ENCODE measurements at regions not wholly inside any gene's neighbourhood (a gene's known extent, or its start where the extent isn't known, plus 50 kb on each side); places are given as distances from the start of the nearest gene placed in this dataset.

GRCh38 chr12:131441060-131441396 lies 269.9 kb upstream of the SFSWAP start:
- WGBS (ENCODE audit: insufficient coverage, low coverage, missing lambda C conversion rate), result 0% methylated on average over 6 of the region's 6 CpGs
- peak overlapping the region; percentile 62 for H3K27ac ChIP-seq (ENCODE audit: extremely low read depth, low read depth, low read length)
- intact Hi-C loops (cut with micrococcal nuclease), result loop anchor here (1.0 kb wide), 1 partner anchor 91 kb away; no protein-coding TSS in a partner anchor
- TF ChIP-seq FOXK2 (conservative IDR thresholded peaks at IDR 0.05 in 1 of 2, IDR thresholded peaks at IDR 0.05 in 1 of 2; ENCODE audit: low read depth in 2 of 2) (peak in 1 of 2 experiments; percentile 68; a peak in 1 of 4 replicates), RBFOX2 (IDR thresholded peaks at IDR 0.05; ENCODE audit: low read depth, low read length) (peak; percentile 35; the same call in 1 of the 2 replicates), PCBP2 (IDR thresholded peaks at IDR 0.05; ENCODE audit: low read depth, low read length, poor library complexity, severe bottlenecking) (no peak), WHSC1 (IDR thresholded peaks at IDR 0.05; ENCODE audit: low read length) (no peak), SP1 (CRISPR knock-in tag; IDR thresholded peaks at IDR 0.05) (no peak), MCM2 (IDR thresholded peaks at IDR 0.05; ENCODE audit: low read depth) (no peak), MAFK (IDR thresholded peaks at IDR 0.05; ENCODE audit: low read length) (no peak), VEZF1 (CRISPR knock-in tag; IDR thresholded peaks at IDR 0.05) (peak; percentile 29; the same call in 1 of the 2 replicates), NBN (IDR thresholded peaks at IDR 0.05; ENCODE audit: low read depth) (0 out of 2 replicates have a peak, but pooled peaks have one; percentile 57), CREB1 (IDR thresholded peaks at IDR 0.05) (peak; percentile 12; the same call in 1 of the 2 replicates), CREB1 (CRISPR knock-in tag; IDR thresholded peaks at IDR 0.05) (no peak), EGR1 (conservative IDR thresholded peaks at IDR 0.05) (peak; percentile 67), TCF15 (CRISPR knock-in tag; IDR thresholded peaks at IDR 0.05) (no peak), RBM22 (IDR thresholded peaks at IDR 0.05; ENCODE audit: low read depth, low read length, poor library complexity, severe bottlenecking) (no peak), NR2C2 (CRISPR knock-in tag; IDR thresholded peaks at IDR 0.05) (no peak), NR2C2 (tag; IDR thresholded peaks at IDR 0.05) (peak; percentile 89; the same call in 1 of the 2 replicates), SMARCE1 (IDR thresholded peaks at IDR 0.05) (peak; percentile 31; the same call in 1 of the 2 replicates), ZNF830 (CRISPR knock-in tag; IDR thresholded peaks at IDR 0.05) (0 out of 2 replicates have a peak, but pooled peaks have one; percentile 35), HDGF (IDR thresholded peaks at IDR 0.05) (peak; percentile 99), POLR2G (IDR thresholded peaks at IDR 0.05; ENCODE audit: low read depth, low read length) (peak; percentile 38; the same call in 1 of the 2 replicates)
- TF ChIP-seq, protein P1, sequence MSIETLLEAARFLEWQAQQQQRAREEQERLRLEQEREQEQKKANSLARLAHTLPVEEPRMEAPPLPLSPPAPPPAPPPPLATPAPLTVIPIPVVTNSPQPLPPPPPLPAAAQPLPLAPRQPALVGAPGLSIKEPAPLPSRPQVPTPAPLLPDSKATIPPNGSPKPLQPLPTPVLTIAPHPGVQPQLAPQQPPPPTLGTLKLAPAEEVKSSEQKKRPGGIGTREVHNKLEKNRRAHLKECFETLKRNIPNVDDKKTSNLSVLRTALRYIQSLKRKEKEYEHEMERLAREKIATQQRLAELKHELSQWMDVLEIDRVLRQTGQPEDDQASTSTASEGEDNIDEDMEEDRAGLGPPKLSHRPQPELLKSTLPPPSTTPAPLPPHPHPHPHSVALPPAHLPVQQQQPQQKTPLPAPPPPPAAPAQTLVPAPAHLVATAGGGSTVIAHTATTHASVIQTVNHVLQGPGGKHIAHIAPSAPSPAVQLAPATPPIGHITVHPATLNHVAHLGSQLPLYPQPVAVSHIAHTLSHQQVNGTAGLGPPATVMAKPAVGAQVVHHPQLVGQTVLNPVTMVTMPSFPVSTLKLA (conservative IDR thresholded peaks at IDR 0.05), result peak; percentile 63 to 68; a peak in 2 of 4 replicates
- TF ChIP-seq, protein P2, sequence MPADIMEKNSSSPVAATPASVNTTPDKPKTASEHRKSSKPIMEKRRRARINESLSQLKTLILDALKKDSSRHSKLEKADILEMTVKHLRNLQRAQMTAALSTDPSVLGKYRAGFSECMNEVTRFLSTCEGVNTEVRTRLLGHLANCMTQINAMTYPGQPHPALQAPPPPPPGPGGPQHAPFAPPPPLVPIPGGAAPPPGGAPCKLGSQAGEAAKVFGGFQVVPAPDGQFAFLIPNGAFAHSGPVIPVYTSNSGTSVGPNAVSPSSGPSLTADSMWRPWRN (IDR thresholded peaks at IDR 0.05; ENCODE audit: low read depth), result peak; percentile 91; the same call in 1 of the 2 replicates

More at GRCh38 chr12:131441060-131441396, 269.9 kb upstream of the SFSWAP start:
- Histone ChIP-seq H3K9me3 (replicated peaks; ENCODE audit: control insufficient read depth, insufficient read depth, low read depth, low read length) (no peaks in the 10 kb centered on the region), H2AFZ (ENCODE audit: low read depth, low read length) (peak overlapping the region; percentile 90), H4K20me1 (replicated peaks; ENCODE audit: control insufficient read depth, insufficient read depth, low read length) (no peaks in the 10 kb centered on the region), H3K4me2 (ENCODE audit: insufficient read depth, low read length) (peak overlapping the region; percentile 56), H3K9me1 (ENCODE audit: control insufficient read depth, insufficient read depth, low read length) (no peaks in the 10 kb centered on the region), H3K27me3 (ENCODE audit: control insufficient read depth in 2 of 2, insufficient read depth in 2 of 2, low read length in 2 of 2) (no peaks in the 10 kb centered on the region), H3K4me3 (no peak overlapping the region), H3K79me2 (ENCODE audit: control insufficient read depth, insufficient read depth, low read length) (no peaks in the 10 kb centered on the region), H3K4me1 (replicated peaks in 1 of 2; ENCODE audit: control insufficient read depth in 2 of 2, insufficient read depth in 2 of 2, low read length in 2 of 2) (peaks cover 16 to 56% of the 10 kb centered on the region in 2 experiments; a peak in 4 of 5 replicates), H3K9ac (ENCODE audit: insufficient read depth in 1 of 2, low read depth in 2 of 2, low read length in 2 of 2) (peak overlapping the region in 1 of 2 experiments; percentile 60; a peak in 3 of 4 replicates), H3K36me3 (ENCODE audit: control insufficient read depth, insufficient read depth, low read length) (no peaks in the 10 kb centered on the region)
- ATAC-seq (no peak; the same call in 2 of the 3 replicates), FAIRE-seq (peak; percentile 96), DNase-seq (ENCODE audit: extremely low read depth in 1 of 4, low spot score in 3 of 4) (peak; percentile 95 to 97 (median 96))
- BruUV-seq (replicated peaks), result no TSS peak
- ChIA-PET POLR2A (no interaction called here), CTCF (ENCODE audit: low intra/inter-chr PET ratio) (no interaction called here)
- in situ Hi-C loops (cut with MboI), result no loop called here
